OCI-LY3 (cell line): ENCODE measurements at regions not wholly inside any gene's neighbourhood (a gene's known extent, or its start where the extent isn't known, plus 50 kb on each side); places are given as distances from the start of the nearest gene placed in this dataset.

Source experiments
- CTCF ChIP-seq: fragments of 200-600, 300-600 bp; sonication (generic); IDR thresholded peaks from 2 replicates; pipeline ENCODE4 v1.5.1; 2014; ENCODE audit warnings: antibody characterized with exemption, low read length, low read depth
- EZH2phosphoT487 ChIP-seq: fragments of 200-600 bp; shearing (Covaris generic); IDR thresholded peaks from 2 replicates; pipeline ENCODE4 v1.6.1; 2018; ENCODE audit warnings: antibody characterized with exemption, mixed run types, low read depth

GRCh38 chr7:17104419-17104818 is 194.0 kb upstream of the AHR start:
- TF ChIP-seq EZH2phosphoT487, result no peak
- TF ChIP-seq CTCF, result no peak
